DOHH2 (cell line): ENCODE measurements at regions not wholly inside any gene's neighbourhood (a gene's known extent, or its start where the extent isn't known, plus 50 kb on each side); places are given as distances from the start of the nearest gene placed in this dataset.

Source experiments
- CTCF ChIP-seq: fragments of 200-600 bp; sonication (generic); IDR thresholded peaks from one replicate; pipeline ENCODE4 v1.5.1; 2014; ENCODE audit warnings: antibody characterized with exemption, mild to moderate bottlenecking, low read depth, low read length; ENCODE audit not compliant: poor library complexity, severe bottlenecking
- EZH2phosphoT487 ChIP-seq: fragments of 200-600 bp; sonication (generic); IDR thresholded peaks from 2 replicates; pipeline ENCODE4 v1.6.1; 2017; ENCODE audit warnings: borderline replicate concordance, mild to moderate bottlenecking, antibody characterized with exemption, low read length, moderate library complexity, mixed read lengths

DNA sequence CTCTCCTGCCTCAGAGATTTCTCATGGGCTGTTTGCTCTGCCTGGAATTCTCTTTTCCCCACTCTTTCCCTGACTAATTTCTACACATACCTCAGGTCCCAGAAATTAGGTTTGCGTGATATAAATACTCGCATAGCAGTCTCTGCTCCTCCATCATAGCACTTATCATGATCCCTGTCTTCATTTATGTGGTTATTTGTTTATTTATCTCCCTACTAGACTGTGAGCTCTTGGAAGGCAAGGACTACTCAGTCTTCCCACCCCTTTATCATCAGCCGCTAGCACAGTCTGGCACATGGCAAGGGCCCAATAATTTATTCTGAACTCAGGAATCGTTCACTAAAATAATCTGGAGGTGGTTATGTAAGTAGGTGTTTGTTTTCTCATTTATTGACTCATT, 79.3 kb downstream of the ADCYAP1 start:
- TF ChIP-seq CTCF (no peak), EZH2phosphoT487 (no peak)
